ENCODE measurements at regions not wholly inside any gene's neighbourhood (a gene's known extent, or its start where the extent isn't known, plus 50 kb on each side); places are given as distances from the start of the nearest gene placed in this dataset.

GRCh38 chr15:58241872-58242271, 103.7 kb downstream of the AQP9 start:
- peak; percentile 7; the same call in 1 of the 2 replicates for TF ChIP-seq CTCF (IDR thresholded peaks at IDR 0.05; ENCODE audit: low read length)
- TF ChIP-seq EZH2 (IDR thresholded peaks at IDR 0.05; ENCODE audit: borderline replicate concordance, low read length): no peak
